Ishikawa (cell line): ENCODE measurements at regions not wholly inside any gene's neighbourhood (a gene's known extent, or its start where the extent isn't known, plus 50 kb on each side); places are given as distances from the start of the nearest gene placed in this dataset.

Experiments
- CEBPB ChIP-seq: IDR thresholded peaks from 2 replicates; pipeline ENCODE4 v1.6.1; 2012
- CREB1 ChIP-seq: IDR thresholded peaks from 2 replicates; pipeline ENCODE4 v1.6.1; 2012; ENCODE audit warnings: low read depth
- EGR1 ChIP-seq: IDR thresholded peaks from 2 replicates; pipeline ENCODE4 v1.6.1; 2012
- EP300 ChIP-seq: IDR thresholded peaks from 2 replicates; pipeline ENCODE4 v1.6.1; 2012; ENCODE audit warnings: borderline replicate concordance
- NFIC ChIP-seq: IDR thresholded peaks from 2 replicates; pipeline ENCODE4 v1.6.1; 2012
- YY1 ChIP-seq: IDR thresholded peaks from 2 replicates; pipeline ENCODE4 v1.6.1; 2012; ENCODE audit warnings: low read depth
- TF ChIP-seq, protein P1 (sequence below): IDR thresholded peaks from 2 replicates; pipeline ENCODE4 v1.6.1; 2012

GRCh38 chr19:5204212-5204611 is 136.4 kb downstream of the PTPRS start:
- TF ChIP-seq EGR1 = no peak
- no peak for TF ChIP-seq CEBPB
- TF ChIP-seq, protein P1, sequence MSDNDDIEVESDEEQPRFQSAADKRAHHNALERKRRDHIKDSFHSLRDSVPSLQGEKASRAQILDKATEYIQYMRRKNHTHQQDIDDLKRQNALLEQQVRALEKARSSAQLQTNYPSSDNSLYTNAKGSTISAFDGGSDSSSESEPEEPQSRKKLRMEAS = no peak
- TF ChIP-seq YY1 = no peak
- no peak for TF ChIP-seq CREB1
- TF ChIP-seq NFIC = no peak
- no peak for TF ChIP-seq EP300
